Smooth muscle cell (in vitro differentiated cells): ENCODE measurements at regions not wholly inside any gene's neighbourhood (a gene's known extent, or its start where the extent isn't known, plus 50 kb on each side); places are given as distances from the start of the nearest gene placed in this dataset.
A peak's percentile ranks its signal among the peaks of the same experiment; 100 is the strongest.

Experiments
- DNase-seq: peaks from one replicate; lab custom pipeline; 2025; ENCODE audit not compliant: unreplicated experiment; lab: John Stamatoyannopoulos, UW
- H2AFZ ChIP-seq: fragments of 200-600 bp; sonication (generic); 2 replicates; pipeline ENCODE4 v1.6.0; 2016; ENCODE audit warnings: antibody characterized with exemption, low read depth, mild to moderate bottlenecking
- H3F3A ChIP-seq: fragments of 200-600 bp; sonication (generic); 2 replicates; pipeline ENCODE4 v1.6.0; 2017; ENCODE audit warnings: antibody characterized with exemption, low read depth
- H3K27ac ChIP-seq: fragments of 200-600 bp; sonication (generic); 2 replicates; pipeline ENCODE4 v1.5.1; 2016; ENCODE audit warnings: low read depth, mild to moderate bottlenecking
- H3K27me3 ChIP-seq: fragments of 200-600 bp; sonication (generic); 2 replicates; pipeline ENCODE4 v1.6.1; 2016; ENCODE audit warnings: low read depth, mild to moderate bottlenecking
- H3K36me3 ChIP-seq: fragments of 200-600 bp; sonication (generic); 2 replicates; pipeline ENCODE4 v1.5.1; 2016; ENCODE audit warnings: low read depth
- H3K4me1 ChIP-seq: fragments of 200-600 bp; sonication (generic); 2 replicates; pipeline ENCODE4 v1.5.1; 2016; ENCODE audit warnings: low read depth
- H3K4me2 ChIP-seq: fragments of 200-600 bp; sonication (generic); 2 replicates; pipeline ENCODE4 v1.6.0; 2016; ENCODE audit warnings: mild to moderate bottlenecking
- H3K4me3 ChIP-seq: fragments of 200-600 bp; sonication (generic); 2 replicates; pipeline ENCODE4 v1.5.1; 2016; ENCODE audit warnings: mild to moderate bottlenecking
- H3K79me2 ChIP-seq: fragments of 200-600 bp; sonication (generic); 2 replicates; pipeline ENCODE4 v1.6.0; 2016; ENCODE audit warnings: low read depth, mild to moderate bottlenecking
- H3K9ac ChIP-seq: fragments of 200-600 bp; sonication (generic); 2 replicates; pipeline ENCODE4 v1.6.0; 2016; ENCODE audit warnings: low read depth
- H3K9me3 ChIP-seq: fragments of 200-600 bp; sonication (generic); replicated peaks from 2 replicates; pipeline ENCODE4 v1.5.1; 2016; ENCODE audit warnings: low read depth
- H4K20me1 ChIP-seq: fragments of 200-600 bp; sonication (generic); 2 replicates; pipeline ENCODE4 v1.6.0; 2016; ENCODE audit warnings: low read depth
- WGBS: methylation state at CpG from one replicate; pipeline ENCODE4 v1.1.7; 2016; ENCODE audit warnings: low lambda C conversion rate; 5-methylcytosine and 5-hydroxymethylcytosine counted together
- TF ChIP-seq, protein P1 (sequence below): fragments of 200-600 bp; sonication (generic); IDR thresholded peaks from 2 replicates; pipeline ENCODE4 v1.5.1; 2017; ENCODE audit warnings: borderline replicate concordance, mild to moderate bottlenecking, antibody characterized with exemption; ENCODE audit not compliant: insufficient read depth, poor library complexity, severe bottlenecking

- Histone ChIP-seq H3K27me3 (no peaks in the 10 kb centered on the region), H3F3A (no peaks in the 10 kb centered on the region), H3K9ac (no peak overlapping the region), H3K79me2 (no peaks in the 10 kb centered on the region), H3K4me3 (no peak overlapping the region), H3K4me1 (no peaks in the 10 kb centered on the region), H4K20me1 (no peaks in the 10 kb centered on the region), H2AFZ (no peak overlapping the region), H3K4me2 (no peak overlapping the region), H3K9me3 (no peaks in the 10 kb centered on the region), H3K27ac (no peak overlapping the region), H3K36me3 (no peaks in the 10 kb centered on the region)
- DNase-seq, result no peak
- TF ChIP-seq, protein P1, sequence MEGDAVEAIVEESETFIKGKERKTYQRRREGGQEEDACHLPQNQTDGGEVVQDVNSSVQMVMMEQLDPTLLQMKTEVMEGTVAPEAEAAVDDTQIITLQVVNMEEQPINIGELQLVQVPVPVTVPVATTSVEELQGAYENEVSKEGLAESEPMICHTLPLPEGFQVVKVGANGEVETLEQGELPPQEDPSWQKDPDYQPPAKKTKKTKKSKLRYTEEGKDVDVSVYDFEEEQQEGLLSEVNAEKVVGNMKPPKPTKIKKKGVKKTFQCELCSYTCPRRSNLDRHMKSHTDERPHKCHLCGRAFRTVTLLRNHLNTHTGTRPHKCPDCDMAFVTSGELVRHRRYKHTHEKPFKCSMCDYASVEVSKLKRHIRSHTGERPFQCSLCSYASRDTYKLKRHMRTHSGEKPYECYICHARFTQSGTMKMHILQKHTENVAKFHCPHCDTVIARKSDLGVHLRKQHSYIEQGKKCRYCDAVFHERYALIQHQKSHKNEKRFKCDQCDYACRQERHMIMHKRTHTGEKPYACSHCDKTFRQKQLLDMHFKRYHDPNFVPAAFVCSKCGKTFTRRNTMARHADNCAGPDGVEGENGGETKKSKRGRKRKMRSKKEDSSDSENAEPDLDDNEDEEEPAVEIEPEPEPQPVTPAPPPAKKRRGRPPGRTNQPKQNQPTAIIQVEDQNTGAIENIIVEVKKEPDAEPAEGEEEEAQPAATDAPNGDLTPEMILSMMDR, result no peak
Measured at GRCh38 chr11:95461858-95462257, 230.9 kb upstream of the SESN3 start.

DNA sequence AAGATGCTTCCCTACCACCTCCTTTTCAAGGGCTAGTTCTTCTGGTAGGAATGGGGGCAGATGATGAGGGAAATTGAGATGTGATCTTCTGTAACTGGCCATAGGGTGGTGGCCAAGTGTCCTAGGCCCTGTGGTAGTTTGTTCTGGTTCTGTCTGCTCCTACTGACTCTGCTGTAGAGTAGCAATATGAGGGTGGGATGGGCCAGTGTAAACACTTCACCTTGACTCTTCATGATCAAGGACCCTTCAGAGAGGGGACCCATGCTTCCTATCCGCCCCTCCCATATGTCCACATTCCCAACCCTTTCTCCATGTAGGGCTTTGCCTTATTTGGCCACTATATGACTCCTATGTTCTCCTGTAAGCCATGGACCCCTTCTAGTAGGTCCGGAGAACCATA, 230.3 kb upstream of the SESN3 start:
- Histone ChIP-seq H3K4me1 (no peaks in the 10 kb centered on the region), H3K4me3 (no peak overlapping the region), H2AFZ (no peak overlapping the region), H4K20me1 (no peaks in the 10 kb centered on the region), H3F3A (no peaks in the 10 kb centered on the region), H3K27me3 (no peaks in the 10 kb centered on the region), H3K79me2 (no peaks in the 10 kb centered on the region), H3K27ac (no peak overlapping the region), H3K36me3 (no peaks in the 10 kb centered on the region), H3K9me3 (no peaks in the 10 kb centered on the region), H3K4me2 (no peak overlapping the region), H3K9ac (no peak overlapping the region)
- 98% methylated on average over 2 of the region's 2 CpGs for WGBS
- no peak for DNase-seq
- TF ChIP-seq, protein P1, result no peak

- H3F3A ChIP-seq, result no peaks in the 10 kb centered on the region
- peak overlapping the region; percentile 62 for H2AFZ ChIP-seq
- H3K9ac ChIP-seq, result no peak overlapping the region
- no peaks in the 10 kb centered on the region for H3K36me3 ChIP-seq
- no peak overlapping the region for H3K4me3 ChIP-seq
- TF ChIP-seq, protein P1, result no peak
- H4K20me1 ChIP-seq, result no peaks in the 10 kb centered on the region
- H3K27me3 ChIP-seq, result no peaks in the 10 kb centered on the region
- 57% methylated on average over 7 of the region's 7 CpGs for WGBS
- no peaks in the 10 kb centered on the region for H3K4me1 ChIP-seq
- no peak overlapping the region for H3K27ac ChIP-seq
- H3K79me2 ChIP-seq, result no peaks in the 10 kb centered on the region
- no peaks in the 10 kb centered on the region for H3K9me3 ChIP-seq
- DNase-seq, result no peak
- H3K4me2 ChIP-seq, result no peak overlapping the region
Measured at GRCh38 chr11:95459291-95460042, 228.5 kb upstream of the SESN3 start.

DNA sequence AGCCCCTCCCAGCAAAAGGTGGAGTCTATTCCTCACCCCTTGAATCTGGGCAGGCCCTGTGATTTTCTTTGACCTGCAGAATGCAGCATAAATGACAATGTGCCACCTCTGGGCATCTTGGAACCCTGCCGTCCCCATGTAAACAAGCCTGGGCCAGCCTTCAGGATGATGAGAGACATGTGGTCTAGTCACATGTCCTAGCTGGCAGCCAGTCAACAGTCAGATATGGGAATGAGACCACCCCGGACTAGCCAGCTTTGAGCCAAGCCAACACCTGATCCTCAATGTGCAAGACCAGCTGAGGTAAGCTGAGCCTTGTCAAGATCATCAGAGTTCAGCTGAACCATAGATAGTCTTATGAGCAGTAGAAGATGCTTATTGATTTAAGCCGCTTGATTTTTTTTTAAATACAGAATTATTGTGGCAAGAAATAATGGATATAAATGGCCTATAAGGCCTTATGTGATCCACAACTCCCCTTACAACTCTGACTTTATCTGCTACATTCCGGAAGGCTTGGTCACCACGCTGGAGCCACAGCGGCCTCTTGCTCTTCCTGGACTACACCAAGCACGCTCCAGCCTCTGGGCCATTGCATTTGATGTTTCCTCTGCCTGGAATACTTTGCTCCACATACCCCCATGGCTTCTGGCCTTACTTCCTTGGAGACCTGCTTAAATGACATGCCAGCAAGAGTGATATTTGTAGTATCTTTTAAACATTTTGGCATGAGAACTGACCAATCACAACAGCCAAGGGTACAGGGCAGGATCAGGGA, 225.9 kb upstream of the SESN3 start:
- H3K27me3 ChIP-seq, result no peaks in the 10 kb centered on the region
- WGBS, result 55% methylated on average over 7 of the region's 7 CpGs
- H3K27ac ChIP-seq, result peak overlapping the region; percentile 79
- peak overlapping the region; percentile 13 for H3K4me2 ChIP-seq
- DNase-seq, result no peak
- H4K20me1 ChIP-seq, result no peaks in the 10 kb centered on the region
- H3K79me2 ChIP-seq, result no peaks in the 10 kb centered on the region
- no peaks in the 10 kb centered on the region for H3K9me3 ChIP-seq
- no peaks in the 10 kb centered on the region for H3K36me3 ChIP-seq
- H3F3A ChIP-seq, result peaks cover 17% of the 10 kb centered on the region
- no peak overlapping the region for H3K4me3 ChIP-seq
- H2AFZ ChIP-seq, result no peak overlapping the region
- no peaks in the 10 kb centered on the region for H3K4me1 ChIP-seq
- TF ChIP-seq, protein P1, result no peak
- H3K9ac ChIP-seq, result no peak overlapping the region
